GM12891 (cell line): ENCODE measurements at regions not wholly inside any gene's neighbourhood (a gene's known extent, or its start where the extent isn't known, plus 50 kb on each side); places are given as distances from the start of the nearest gene placed in this dataset.

Experiments used
- POLR2A ChIP-seq: IDR thresholded peaks from 2 replicates; pipeline ENCODE4 v1.6.1; 2011; ENCODE audit warnings: low read depth, low read length, control low read depth
- POLR2AphosphoS5 ChIP-seq: IDR thresholded peaks from 2 replicates; pipeline ENCODE4 v1.6.1; 2011; ENCODE audit warnings: low read depth, low read length, control low read depth
- POU2F2 ChIP-seq: IDR thresholded peaks from 2 replicates; pipeline ENCODE4 v1.6.1; 2011; ENCODE audit warnings: low read depth, mild to moderate bottlenecking, control low read depth, low read length, moderate library complexity

DNA sequence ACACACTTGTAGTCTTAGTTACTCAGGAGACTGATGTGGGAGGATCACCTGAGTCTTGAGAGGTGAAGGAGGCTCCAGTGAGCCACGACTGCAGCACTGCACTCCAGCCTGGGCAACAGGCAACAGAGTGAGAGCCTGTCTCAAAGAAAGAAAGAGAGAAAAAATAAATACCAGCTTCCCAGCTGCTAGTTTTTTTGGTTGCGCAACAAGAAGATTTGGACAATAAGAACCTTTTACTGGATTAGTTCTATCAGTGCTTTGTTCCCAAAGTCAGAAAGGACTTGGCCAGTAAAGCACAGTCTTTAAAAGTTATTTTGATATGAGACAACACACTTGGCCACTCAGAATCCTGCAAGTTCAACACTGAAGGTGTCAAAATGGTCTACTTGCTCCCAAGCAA, 768.1 kb upstream of the LRFN5 start:
- no peak for TF ChIP-seq POLR2A
- no peak for TF ChIP-seq POLR2AphosphoS5
- no peak for TF ChIP-seq POU2F2
